ENCODE measurements at regions not wholly inside any gene's neighbourhood (a gene's known extent, or its start where the extent isn't known, plus 50 kb on each side); places are given as distances from the start of the nearest gene placed in this dataset.

DNA sequence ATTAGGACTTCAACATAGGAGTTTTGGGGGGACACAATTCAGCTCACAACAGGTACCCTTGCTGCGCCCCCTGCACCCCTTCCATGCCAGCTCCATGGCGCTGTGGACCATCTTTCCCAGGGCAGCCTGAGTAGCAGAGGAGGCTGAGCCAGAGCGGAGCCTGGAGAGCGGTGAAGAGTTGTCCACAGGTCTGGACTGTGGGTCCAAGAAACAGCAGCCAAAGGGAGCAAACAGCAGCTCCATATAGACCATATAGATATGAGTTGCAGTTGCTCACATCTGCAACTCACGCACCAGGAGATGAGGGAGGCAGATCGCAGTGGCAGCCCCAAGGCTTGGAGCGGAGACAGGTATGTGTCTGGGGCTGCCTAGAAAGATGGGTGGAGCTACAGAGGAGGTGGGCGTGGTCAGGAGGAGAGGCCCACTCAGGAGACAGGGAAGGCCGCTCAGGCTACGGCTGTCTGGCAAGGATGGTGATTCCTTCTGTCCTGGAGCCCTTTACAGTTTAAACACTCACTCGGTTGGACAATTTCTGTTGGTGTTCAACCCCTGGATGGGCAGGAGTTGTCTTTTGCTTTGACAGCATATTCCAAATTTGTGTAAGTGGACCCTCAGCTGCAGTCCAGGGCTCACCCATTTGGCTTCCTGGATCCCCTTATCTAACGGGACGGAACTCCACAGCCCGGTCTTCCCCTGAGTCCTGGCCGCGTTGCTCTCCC, 155.1 kb downstream of the LPIN1 start:
- H3K9me3 ChIP-seq, result no peaks in the 10 kb centered on the region
- 93 to 95% methylated on average over 15 to 16 of the region's 16 CpGs for WGBS, 2 donors
- no peak overlapping the region for H3K4me3 ChIP-seq
- no peaks in the 10 kb centered on the region for H3K36me3 ChIP-seq
- no peaks in the 10 kb centered on the region for H3K4me1 ChIP-seq
- TF ChIP-seq POLR2A (IDR thresholded peaks at IDR 0.05), result no peak
- TF ChIP-seq, protein P1, sequence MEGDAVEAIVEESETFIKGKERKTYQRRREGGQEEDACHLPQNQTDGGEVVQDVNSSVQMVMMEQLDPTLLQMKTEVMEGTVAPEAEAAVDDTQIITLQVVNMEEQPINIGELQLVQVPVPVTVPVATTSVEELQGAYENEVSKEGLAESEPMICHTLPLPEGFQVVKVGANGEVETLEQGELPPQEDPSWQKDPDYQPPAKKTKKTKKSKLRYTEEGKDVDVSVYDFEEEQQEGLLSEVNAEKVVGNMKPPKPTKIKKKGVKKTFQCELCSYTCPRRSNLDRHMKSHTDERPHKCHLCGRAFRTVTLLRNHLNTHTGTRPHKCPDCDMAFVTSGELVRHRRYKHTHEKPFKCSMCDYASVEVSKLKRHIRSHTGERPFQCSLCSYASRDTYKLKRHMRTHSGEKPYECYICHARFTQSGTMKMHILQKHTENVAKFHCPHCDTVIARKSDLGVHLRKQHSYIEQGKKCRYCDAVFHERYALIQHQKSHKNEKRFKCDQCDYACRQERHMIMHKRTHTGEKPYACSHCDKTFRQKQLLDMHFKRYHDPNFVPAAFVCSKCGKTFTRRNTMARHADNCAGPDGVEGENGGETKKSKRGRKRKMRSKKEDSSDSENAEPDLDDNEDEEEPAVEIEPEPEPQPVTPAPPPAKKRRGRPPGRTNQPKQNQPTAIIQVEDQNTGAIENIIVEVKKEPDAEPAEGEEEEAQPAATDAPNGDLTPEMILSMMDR (IDR thresholded peaks at IDR 0.05), result no peak
- TF ChIP-seq EP300 (IDR thresholded peaks at IDR 0.05), result no peak
- H3K27ac ChIP-seq, result no peak overlapping the region
- no peak for DNase-seq (ENCODE audit: low spot score in 2 of 2)
- no peaks in the 10 kb centered on the region for H3K27me3 ChIP-seq

DNA sequence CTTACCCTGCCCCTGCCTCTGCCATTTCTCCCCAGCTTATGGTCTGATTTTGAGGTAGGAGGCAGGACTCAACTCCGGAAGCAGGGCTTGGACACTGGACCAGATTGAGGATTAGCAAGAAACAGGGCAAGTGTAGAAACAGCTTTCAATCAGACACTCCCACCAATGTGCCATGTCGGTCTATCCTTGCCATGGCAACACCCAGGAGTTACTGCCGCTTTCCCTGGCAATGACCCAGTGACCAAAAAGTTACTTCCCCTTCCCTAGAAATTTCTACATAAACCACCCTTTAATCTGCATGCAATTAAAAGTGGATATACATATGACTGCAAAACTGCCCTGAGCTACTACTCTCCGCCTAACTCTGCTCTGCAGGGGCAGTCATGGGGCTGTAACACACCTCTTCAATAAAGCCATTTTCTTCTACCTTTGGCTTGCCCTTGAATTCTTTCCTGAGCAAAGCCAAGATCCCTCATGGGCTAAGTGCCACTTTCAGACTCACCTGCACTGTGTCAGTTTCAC, 156.7 kb downstream of the LPIN1 start:
- Histone ChIP-seq H3K36me3 (no peaks in the 10 kb centered on the region), H3K9me3 (peaks cover 0 to 5% (median 0%) of the 10 kb centered on the region in 4 donors), H3K27ac (no peak overlapping the region), H3K4me3 (no peak overlapping the region), H3K4me1 (no peaks in the 10 kb centered on the region), H3K27me3 (no peaks in the 10 kb centered on the region)
- no peak for DNase-seq (ENCODE audit: low spot score in 2 of 2)
- WGBS, 2 donors, result 75 to 92% methylated on average over 4 of the region's 4 CpGs
- no peak for TF ChIP-seq POLR2A (IDR thresholded peaks at IDR 0.05)
- TF ChIP-seq, protein P1 (IDR thresholded peaks at IDR 0.05), result no peak
- TF ChIP-seq EP300 (IDR thresholded peaks at IDR 0.05), result no peak

DNA sequence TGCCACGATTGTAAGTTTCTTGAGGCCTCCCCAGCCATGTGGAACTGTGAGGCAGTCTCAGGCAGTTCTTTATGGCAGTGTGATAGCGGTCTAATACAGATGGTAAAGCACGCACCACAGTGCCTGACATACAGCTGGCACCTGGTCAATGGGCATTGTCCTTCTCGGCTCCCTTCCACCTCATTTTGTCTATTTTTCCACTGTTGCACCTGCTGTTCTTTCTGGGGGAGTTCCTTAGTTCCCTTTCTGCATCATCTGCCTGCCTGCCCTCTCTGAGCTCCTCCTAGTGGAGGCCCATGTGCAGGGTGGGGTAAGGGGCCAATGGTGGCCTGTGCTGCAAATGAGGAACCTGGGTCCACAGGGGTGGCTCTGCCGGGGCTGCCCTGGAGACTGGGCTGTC, 157.6 kb downstream of the LPIN1 start:
- Histone ChIP-seq H3K36me3 (no peaks in the 10 kb centered on the region), H3K4me3 (no peak overlapping the region), H3K9me3 (peaks cover 0 to 5% (median 0%) of the 10 kb centered on the region in 4 donors), H3K4me1 (no peaks in the 10 kb centered on the region), H3K27ac (no peak overlapping the region), H3K27me3 (no peaks in the 10 kb centered on the region)
- DNase-seq (ENCODE audit: low spot score in 2 of 2), result no peak
- 85% methylated on average over 5 of the region's 5 CpGs for WGBS, 2 donors
- TF ChIP-seq POLR2A (IDR thresholded peaks at IDR 0.05) (no peak), EP300 (IDR thresholded peaks at IDR 0.05) (no peak)
- TF ChIP-seq, protein P1 (IDR thresholded peaks at IDR 0.05), result no peak

DNA sequence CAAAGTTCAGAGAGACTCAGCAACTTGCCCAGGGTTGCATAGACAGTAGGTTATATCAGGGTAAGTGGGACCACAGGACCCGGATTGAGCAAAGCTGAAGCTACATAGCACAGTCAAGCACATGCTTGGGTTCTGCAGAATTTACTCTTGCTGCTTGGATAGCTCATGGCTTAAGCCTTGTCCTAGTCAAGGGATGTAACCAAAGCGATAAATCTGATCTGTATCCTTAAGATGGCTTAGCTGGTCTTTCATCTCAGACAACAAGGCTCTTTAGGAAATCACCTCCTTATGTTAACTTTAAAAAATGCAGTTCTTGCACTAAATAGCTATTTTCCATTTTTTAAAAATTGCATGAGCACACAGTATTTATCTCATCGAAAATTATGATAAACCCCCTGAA, 158.5 kb downstream of the LPIN1 start:
- 57 to 79% methylated on average over 3 of the region's 3 CpGs for WGBS, 2 donors
- no peaks in the 10 kb centered on the region for H3K4me1 ChIP-seq
- H3K27ac ChIP-seq, result no peak overlapping the region
- H3K27me3 ChIP-seq, result no peaks in the 10 kb centered on the region
- H3K4me3 ChIP-seq, result no peak overlapping the region
- H3K36me3 ChIP-seq, result no peaks in the 10 kb centered on the region
- TF ChIP-seq, protein P1 (IDR thresholded peaks at IDR 0.05), result no peak
- TF ChIP-seq EP300 (IDR thresholded peaks at IDR 0.05) (no peak), POLR2A (IDR thresholded peaks at IDR 0.05) (no peak)
- no peak for DNase-seq (ENCODE audit: low spot score in 2 of 2)
- H3K9me3 ChIP-seq, result peaks cover 0 to 5% (median 0%) of the 10 kb centered on the region in 4 donors

DNA sequence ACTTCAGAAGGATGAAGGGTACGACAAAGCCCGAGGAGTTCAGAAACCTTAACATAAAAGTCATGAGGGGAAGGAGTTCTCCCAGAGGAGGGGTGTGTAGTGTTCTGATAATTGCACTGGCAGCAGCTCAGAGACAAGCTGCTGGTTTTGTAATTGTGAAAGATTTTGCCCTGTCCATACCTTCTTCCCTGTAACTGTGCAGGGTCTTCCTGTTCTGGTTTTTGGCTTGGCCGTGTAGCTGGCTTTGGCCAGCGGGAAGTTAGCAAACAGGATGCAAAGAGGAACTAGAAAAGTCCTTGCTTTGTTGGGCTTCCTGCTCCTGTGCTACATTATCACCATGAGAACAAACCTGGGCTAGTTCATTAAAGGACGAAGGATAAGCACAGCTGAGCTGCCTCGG, 160.8 kb downstream of the LPIN1 start:
- Histone ChIP-seq H3K4me1 (no peaks in the 10 kb centered on the region), H3K36me3 (no peaks in the 10 kb centered on the region), H3K9me3 (peaks cover 0 to 5% (median 0%) of the 10 kb centered on the region in 4 donors), H3K27ac (no peak overlapping the region), H3K4me3 (no peak overlapping the region), H3K27me3 (no peaks in the 10 kb centered on the region)
- WGBS, 2 donors, result 80% methylated on average over 6 of the region's 6 CpGs
- peak in 1 of 2 donors; percentile 59 for TF ChIP-seq EP300 (IDR thresholded peaks at IDR 0.05)
- TF ChIP-seq, protein P1 (IDR thresholded peaks at IDR 0.05), result no peak
- DNase-seq (ENCODE audit: low spot score in 2 of 2), result no peak

All from tibial nerve (tissue), 4 donors.